GM10248 (cell line): ENCODE measurements at regions not wholly inside any gene's neighbourhood (a gene's known extent, or its start where the extent isn't known, plus 50 kb on each side); places are given as distances from the start of the nearest gene placed in this dataset.

Experiments
- CTCF ChIA-PET: fragments of 300-600 bp; sonication (Branson Sonifier 250); formaldehyde crosslinking; extraction: SDS; loops from one replicate; lab custom pipeline; 2021; ENCODE audit warnings: antibody characterized with exemption; lab: Yijun Ruan, JAX
- POLR2A ChIA-PET: fragments of 350-650 bp; sonication (Branson Sonifier 250); formaldehyde crosslinking; extraction: SDS; loops from one replicate; lab custom pipeline; 2020; ENCODE audit warnings: antibody characterized with exemption; lab: Yijun Ruan, JAX
- DNase-seq: peaks from one replicate; pipeline ENCODE4 v3.0.0; 2012; ENCODE audit errors: extremely low spot score
- TF ChIP-seq, protein P1 (sequence below): IDR thresholded peaks from 2 replicates; pipeline ENCODE4 v1.5.1; 2012; ENCODE audit warnings: mild to moderate bottlenecking, low read depth; ENCODE audit errors: extremely low read depth, missing control alignments, control extremely low read depth

GRCh38 chr5:89071941-89072331, 189.0 kb upstream of the MEF2C start:
- POLR2A ChIA-PET: interaction anchor here (0.7 kb wide), 1 partner anchor 209 kb away, joined by 3 read pairs; no protein-coding TSS in a partner anchor
- peak; percentile 15 for DNase-seq
- CTCF ChIA-PET: interaction anchor here (0.7 to 2.1 kb wide), 7 partner anchors 11 to 342 kb away, joined by 3 to 18 read pairs (median 6); no protein-coding TSS in a partner anchor
- TF ChIP-seq, protein P1, sequence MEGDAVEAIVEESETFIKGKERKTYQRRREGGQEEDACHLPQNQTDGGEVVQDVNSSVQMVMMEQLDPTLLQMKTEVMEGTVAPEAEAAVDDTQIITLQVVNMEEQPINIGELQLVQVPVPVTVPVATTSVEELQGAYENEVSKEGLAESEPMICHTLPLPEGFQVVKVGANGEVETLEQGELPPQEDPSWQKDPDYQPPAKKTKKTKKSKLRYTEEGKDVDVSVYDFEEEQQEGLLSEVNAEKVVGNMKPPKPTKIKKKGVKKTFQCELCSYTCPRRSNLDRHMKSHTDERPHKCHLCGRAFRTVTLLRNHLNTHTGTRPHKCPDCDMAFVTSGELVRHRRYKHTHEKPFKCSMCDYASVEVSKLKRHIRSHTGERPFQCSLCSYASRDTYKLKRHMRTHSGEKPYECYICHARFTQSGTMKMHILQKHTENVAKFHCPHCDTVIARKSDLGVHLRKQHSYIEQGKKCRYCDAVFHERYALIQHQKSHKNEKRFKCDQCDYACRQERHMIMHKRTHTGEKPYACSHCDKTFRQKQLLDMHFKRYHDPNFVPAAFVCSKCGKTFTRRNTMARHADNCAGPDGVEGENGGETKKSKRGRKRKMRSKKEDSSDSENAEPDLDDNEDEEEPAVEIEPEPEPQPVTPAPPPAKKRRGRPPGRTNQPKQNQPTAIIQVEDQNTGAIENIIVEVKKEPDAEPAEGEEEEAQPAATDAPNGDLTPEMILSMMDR: no peak

DNA sequence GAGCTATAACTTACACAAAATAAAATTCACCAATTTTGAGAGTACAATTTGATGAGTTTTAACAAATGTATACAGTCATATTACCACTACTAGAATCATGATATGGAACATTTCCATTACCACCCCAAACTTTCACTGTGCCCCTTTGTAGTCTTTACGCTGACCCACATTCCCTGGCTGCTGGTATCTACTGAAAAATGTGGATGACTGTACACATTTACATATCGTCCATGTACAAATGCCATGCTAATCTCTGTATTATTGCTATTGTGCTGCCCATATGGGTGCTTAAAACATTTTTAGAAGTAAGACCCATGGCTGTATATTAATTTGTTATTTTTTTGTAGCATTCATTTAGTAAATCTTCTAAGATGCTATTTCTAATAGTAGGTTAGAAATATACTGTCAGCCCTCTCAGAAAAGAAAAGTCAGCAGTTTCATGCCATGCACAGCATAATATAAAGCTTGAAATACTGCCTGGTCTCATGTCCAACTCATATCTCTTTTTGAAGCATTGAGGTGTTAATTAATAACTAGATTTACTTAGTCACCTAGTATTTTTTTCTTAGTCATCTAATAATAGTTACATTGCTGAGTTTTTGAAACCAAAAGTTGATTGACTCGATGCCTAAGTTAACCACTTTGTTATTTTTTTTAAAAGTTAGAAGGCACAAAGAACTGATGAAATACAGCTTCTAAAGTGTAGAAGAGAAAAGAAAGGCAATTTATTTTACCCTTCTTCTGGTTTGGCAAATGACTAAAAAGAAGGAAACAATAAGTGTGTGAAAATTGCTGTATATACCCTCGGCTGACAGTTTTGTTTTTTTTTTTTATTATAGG, 188.3 kb upstream of the MEF2C start:
- ChIA-PET POLR2A (interaction anchor here (0.7 kb wide), 1 partner anchor 210 kb away, joined by 3 read pairs; no protein-coding TSS in a partner anchor), CTCF (interaction anchor here (0.7 to 1.5 kb wide), 3 partner anchors 28 to 327 kb away, joined by 3 read pairs; no protein-coding TSS in a partner anchor)
- peak; percentile 29 for DNase-seq

DNA sequence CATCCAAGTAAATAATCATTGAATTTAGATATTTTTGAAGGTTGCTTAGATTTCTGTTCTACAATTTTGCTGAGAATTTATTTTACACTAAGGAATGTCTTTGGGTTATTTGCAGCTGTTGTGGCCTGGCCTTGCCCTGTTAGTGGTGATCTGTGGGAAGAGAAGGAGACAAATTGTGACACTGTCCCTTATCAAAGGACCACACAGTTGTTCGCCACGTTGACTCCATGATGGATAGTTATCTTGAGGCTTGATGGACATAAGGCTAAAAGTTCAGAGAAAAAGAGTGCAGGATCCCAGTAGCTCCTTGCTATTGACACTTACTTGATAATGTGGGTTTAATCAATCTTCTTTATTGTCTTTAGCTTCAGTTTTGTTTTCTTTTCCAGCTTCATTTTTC, 186.6 kb upstream of the MEF2C start:
- POLR2A ChIA-PET: no interaction called here
- TF ChIP-seq, protein P1: no peak
- CTCF ChIA-PET: interaction anchor here (1.1 to 1.5 kb wide), 3 partner anchors 14 to 340 kb away, joined by 3 to 4 read pairs (median 3); no protein-coding TSS in a partner anchor
- DNase-seq: no peak

More for the DNA sequence above, 188.3 kb upstream of the MEF2C start:
- TF ChIP-seq, protein P1: no peak

- no peak for DNase-seq
- ChIA-PET CTCF (interaction anchor here (1.0 to 1.9 kb wide), 3 partner anchors 11 to 32 kb away, joined by 3 to 6 read pairs (median 3); no protein-coding TSS in a partner anchor), POLR2A (no interaction called here)
- TF ChIP-seq, protein P1: no peak
These were observed 184.4 kb upstream of the MEF2C start for GRCh38 chr5:89067362-89067761.

- TF ChIP-seq, protein P1: no peak
- DNase-seq: peak; percentile 38
- ChIA-PET CTCF (no interaction called here), POLR2A (no interaction called here)
These were observed 182.9 kb upstream of the MEF2C start for GRCh38 chr5:89065919-89066318.

- TF ChIP-seq, protein P1: no peak
- CTCF ChIA-PET: interaction anchor here (1.3 kb wide), 2 partner anchors 30 to 47 kb away, joined by 3 read pairs; no protein-coding TSS in a partner anchor
- POLR2A ChIA-PET: no interaction called here
- no peak for DNase-seq
These were observed 181.8 kb upstream of the MEF2C start for GRCh38 chr5:89064736-89065135.
